ENCODE measurements at regions not wholly inside any gene's neighbourhood (a gene's known extent, or its start where the extent isn't known, plus 50 kb on each side); places are given as distances from the start of the nearest gene placed in this dataset.

DNA sequence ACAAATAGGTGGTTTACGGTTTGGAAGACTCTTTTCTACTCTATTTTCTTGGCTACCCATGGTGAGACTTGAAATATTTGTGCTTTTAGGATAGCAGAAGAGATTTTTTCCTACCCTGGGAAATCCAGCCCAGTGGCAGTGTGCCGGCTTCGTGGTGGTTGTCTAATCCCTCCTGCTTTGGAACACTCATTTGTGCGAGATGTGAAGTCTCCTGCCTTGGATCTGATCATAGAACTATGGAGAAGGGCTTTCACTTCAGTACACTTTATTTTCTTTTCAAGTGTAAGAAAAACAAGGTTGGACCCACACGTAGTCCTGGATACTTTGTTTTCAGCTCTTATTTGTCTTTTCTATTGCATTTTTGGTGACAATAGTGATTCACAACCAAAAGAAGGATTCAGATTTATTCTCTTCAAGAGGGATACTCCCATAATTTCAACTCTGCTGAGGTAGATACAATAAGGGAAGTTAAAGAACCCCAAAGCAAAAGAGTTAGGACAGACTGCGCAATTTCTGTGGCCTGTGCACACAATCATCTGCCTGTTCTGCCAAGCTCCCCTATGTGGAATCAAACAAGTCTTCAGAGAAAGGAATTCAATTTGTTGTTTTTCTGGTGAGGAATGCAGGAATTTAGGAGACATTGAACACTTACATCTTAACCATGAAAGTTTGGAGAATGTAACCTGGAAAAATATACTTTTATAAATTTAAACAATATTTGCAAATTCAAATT, 413.2 kb downstream of the GJA1 start:
- no peaks in the 10 kb centered on the region for H3K27me3 Mint-ChIP-seq
- no peak overlapping the region for H3K4me3 Mint-ChIP-seq
- no peak overlapping the region for H3K27ac Mint-ChIP-seq
- DNase-seq (ENCODE audit: low spot score in 2 of 2) = no peak
- ATAC-seq (ENCODE audit: low read depth) = no peak
- peaks cover 3% of the 10 kb centered on the region for H3K9me3 Mint-ChIP-seq
- no peaks in the 10 kb centered on the region for H3K36me3 Mint-ChIP-seq
- no peaks in the 10 kb centered on the region for H3K4me1 Mint-ChIP-seq

DNA sequence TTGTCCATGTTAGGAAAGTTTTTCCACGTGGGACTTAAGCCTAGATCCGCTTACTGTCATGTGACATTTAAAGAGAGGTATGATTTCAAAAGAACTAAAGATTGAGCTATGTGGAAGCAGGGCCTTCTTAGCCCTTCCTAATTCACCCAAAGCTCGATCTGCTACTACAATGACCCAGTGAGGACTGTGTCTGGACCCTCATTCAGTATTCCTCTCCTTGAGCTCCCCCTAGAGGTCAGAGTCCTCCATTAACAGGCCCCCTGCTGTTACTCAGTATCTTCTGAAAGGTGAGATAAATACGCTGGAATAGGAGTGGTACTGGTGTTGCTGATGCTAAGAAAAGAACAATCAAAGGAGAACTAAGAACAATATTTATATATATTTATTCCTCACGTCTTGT, 414.0 kb downstream of the GJA1 start:
- ATAC-seq (ENCODE audit: low read depth) = no peak
- H3K27me3 Mint-ChIP-seq = no peaks in the 10 kb centered on the region

DNA sequence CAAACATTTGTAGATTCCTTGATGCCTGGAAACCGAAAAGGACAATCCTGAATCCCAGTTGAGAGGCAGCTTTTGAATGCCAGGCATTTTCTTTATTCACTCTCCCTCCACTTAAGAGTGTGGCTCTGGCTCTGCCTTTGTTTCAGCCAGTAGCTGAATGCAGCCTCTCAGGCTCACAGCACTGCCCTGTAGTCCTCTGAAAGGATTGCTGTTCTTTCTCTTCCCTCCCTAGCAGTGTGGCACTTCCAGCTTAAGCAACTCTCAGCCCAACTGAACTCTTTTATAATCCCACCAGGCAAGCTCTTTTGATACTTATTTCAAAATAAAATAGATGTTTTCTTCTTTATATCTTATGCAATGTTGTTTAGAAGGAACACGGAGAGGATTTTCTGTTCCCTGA, 415.6 kb downstream of the GJA1 start:
- H3K9me3 Mint-ChIP-seq = peaks cover 5% of the 10 kb centered on the region
- H3K27ac Mint-ChIP-seq = no peak overlapping the region
- H3K4me1 Mint-ChIP-seq = no peaks in the 10 kb centered on the region
- no peak overlapping the region for H3K4me3 Mint-ChIP-seq
- no peaks in the 10 kb centered on the region for H3K36me3 Mint-ChIP-seq
- no peaks in the 10 kb centered on the region for H3K27me3 Mint-ChIP-seq
- DNase-seq (ENCODE audit: low spot score in 2 of 2) (no peak), ATAC-seq (ENCODE audit: low read depth) (no peak)

More for the DNA sequence above, 414.0 kb downstream of the GJA1 start:
- H3K9me3 Mint-ChIP-seq = no peaks in the 10 kb centered on the region
- no peak overlapping the region for H3K27ac Mint-ChIP-seq
- no peaks in the 10 kb centered on the region for H3K4me1 Mint-ChIP-seq
- no peaks in the 10 kb centered on the region for H3K36me3 Mint-ChIP-seq
- no peak for DNase-seq (ENCODE audit: low spot score in 2 of 2)
- no peak overlapping the region for H3K4me3 Mint-ChIP-seq

DNA sequence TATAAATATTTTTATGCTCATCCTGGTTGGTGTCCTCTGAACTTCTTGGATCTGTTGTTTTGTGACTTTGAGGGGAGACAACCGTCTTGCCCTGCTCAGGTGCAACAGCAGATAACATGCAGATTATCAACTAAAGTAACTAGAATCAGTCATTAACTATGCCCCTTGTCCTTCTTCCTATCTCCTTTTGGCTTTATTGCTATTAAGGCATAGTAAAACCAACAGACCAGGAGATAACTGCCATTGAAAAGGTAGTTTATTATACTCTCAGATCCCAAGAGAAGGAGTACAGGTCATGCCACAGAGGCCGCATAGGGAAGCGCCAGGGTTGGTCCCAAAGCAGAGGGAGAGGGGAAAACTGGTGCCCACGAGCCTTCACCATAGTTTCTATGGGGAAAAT, 418.2 kb downstream of the GJA1 start:
- Mint-ChIP-seq H3K36me3 (no peaks in the 10 kb centered on the region), H3K4me3 (no peak overlapping the region), H3K9me3 (peaks cover 7% of the 10 kb centered on the region), H3K4me1 (no peaks in the 10 kb centered on the region), H3K27ac (no peak overlapping the region), H3K27me3 (no peaks in the 10 kb centered on the region)
- DNase-seq (ENCODE audit: low spot score in 2 of 2) (no peak), ATAC-seq (ENCODE audit: low read depth) (no peak)

DNA sequence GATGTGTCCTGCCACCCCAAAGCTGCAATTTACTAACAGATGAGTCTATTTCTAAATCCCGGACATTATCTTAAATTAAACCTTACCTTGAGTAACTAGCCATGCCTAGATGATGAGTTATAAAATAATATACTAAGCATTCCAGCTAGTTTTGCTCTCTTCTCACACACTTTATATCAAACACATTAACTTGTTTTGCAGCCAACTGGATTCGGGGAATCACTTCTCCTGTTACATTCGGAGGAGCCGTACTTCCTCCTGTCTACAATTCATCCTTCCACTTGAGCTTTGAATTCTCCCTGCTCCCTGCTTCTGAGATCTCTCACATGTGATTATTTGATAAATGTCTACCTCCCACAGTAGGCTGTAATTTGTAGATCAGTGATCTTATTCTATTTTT, 420.1 kb downstream of the GJA1 start:
- ATAC-seq (ENCODE audit: low read depth) (no peak), DNase-seq (ENCODE audit: low spot score in 2 of 2) (no peak)
- no peaks in the 10 kb centered on the region for H3K4me1 Mint-ChIP-seq
- no peaks in the 10 kb centered on the region for H3K36me3 Mint-ChIP-seq
- H3K9me3 Mint-ChIP-seq = peaks cover 11% of the 10 kb centered on the region
- H3K4me3 Mint-ChIP-seq = no peak overlapping the region
- no peaks in the 10 kb centered on the region for H3K27me3 Mint-ChIP-seq
- H3K27ac Mint-ChIP-seq = no peak overlapping the region

DNA sequence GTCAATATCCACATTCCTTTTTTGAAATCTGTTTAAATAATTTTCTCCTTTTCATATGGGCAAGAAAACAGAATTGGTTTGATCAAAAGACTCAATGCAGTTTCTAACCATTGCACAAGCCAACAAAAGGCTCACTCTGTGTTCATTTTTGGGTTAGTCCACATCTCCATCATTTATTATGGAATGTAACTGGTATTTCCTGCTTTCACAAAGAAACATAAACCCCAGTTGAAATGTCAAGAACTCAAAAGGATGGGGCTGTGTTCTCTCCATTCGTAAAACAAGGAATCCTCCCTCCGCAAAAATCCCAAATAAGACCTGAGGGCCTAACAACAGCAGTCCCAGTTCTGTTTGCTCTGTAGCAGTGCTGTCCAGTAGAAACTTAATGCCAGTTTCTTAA, 420.9 kb downstream of the GJA1 start:
- Mint-ChIP-seq H3K27me3 (no peaks in the 10 kb centered on the region), H3K27ac (no peak overlapping the region), H3K4me1 (no peaks in the 10 kb centered on the region), H3K9me3 (peaks cover 11% of the 10 kb centered on the region), H3K4me3 (no peak overlapping the region), H3K36me3 (no peaks in the 10 kb centered on the region)
- DNase-seq (ENCODE audit: low spot score in 2 of 2) = no peak
- ATAC-seq (ENCODE audit: low read depth) = no peak

DNA sequence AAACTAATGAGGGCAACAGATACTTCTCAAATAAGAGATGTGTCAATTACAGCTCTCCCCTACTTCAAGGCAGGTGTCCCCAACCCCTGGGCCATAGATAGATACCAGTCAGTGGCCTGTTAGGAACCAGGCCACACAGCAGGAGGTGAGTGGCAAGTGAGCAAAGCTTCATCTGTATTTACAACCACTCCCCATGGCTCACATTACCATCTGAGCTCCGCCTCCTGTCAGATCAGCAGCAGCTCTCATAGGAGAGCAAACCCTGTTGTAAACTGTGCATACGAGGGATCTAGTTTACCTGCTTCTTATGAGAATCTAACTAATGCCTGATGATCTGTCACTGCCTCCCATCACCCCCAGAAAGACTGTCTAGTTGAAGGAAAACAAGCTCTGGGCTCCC, 422.1 kb downstream of the GJA1 start:
- H3K4me1 Mint-ChIP-seq = no peaks in the 10 kb centered on the region
- H3K27ac Mint-ChIP-seq = no peak overlapping the region
- H3K36me3 Mint-ChIP-seq = no peaks in the 10 kb centered on the region
- ATAC-seq (ENCODE audit: low read depth) = no peak
- peaks cover 17% of the 10 kb centered on the region for H3K9me3 Mint-ChIP-seq
- DNase-seq (ENCODE audit: low spot score in 2 of 2) = no peak
- no peaks in the 10 kb centered on the region for H3K27me3 Mint-ChIP-seq
- H3K4me3 Mint-ChIP-seq = no peak overlapping the region

DNA sequence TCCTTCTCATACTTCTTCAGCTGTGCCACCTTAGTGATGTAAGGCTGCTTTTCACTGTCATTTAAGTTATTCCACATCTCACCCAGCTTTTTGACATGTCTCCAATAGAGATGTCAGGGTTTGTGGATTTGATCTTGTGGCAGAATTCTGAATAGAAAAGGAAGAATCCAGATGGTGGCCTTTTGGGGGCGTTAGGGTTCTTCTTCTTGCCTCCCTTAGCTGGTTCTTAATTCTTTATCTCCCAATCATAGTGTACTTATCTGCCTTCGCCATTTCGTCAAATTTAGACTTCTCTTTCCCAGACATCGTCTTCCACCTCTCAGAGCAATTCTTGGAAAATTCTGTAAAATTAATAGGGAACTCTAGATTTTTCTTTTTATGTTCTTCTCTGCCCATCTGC, 422.9 kb downstream of the GJA1 start:
- Mint-ChIP-seq H3K27ac (no peak overlapping the region), H3K4me3 (no peak overlapping the region), H3K36me3 (no peaks in the 10 kb centered on the region), H3K27me3 (no peaks in the 10 kb centered on the region), H3K4me1 (no peaks in the 10 kb centered on the region), H3K9me3 (peaks cover 17% of the 10 kb centered on the region)
- DNase-seq (ENCODE audit: low spot score in 2 of 2) (no peak), ATAC-seq (ENCODE audit: low read depth) (no peak)

DNA sequence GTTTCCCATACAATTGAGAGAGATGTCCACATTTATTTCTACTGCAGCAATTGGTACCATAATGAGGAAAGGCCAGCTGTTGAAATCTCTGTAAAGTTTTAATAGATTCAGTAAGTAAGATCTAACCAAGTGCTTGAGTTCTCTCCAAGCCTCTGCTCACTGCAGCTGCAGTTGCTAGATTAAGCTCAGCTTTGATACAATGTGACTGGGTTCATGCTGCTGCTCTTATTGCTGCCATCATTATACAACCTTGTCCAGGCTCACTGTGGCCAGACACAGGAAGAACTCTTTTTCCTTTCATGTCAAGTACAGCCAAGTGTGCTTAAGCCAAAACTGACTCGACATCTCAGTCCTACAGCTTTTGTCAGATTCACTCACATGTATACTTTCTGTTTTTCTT, 423.5 kb downstream of the GJA1 start:
- H3K4me1 Mint-ChIP-seq = no peaks in the 10 kb centered on the region
- DNase-seq (ENCODE audit: low spot score in 2 of 2) (no peak), ATAC-seq (ENCODE audit: low read depth) (no peak)
- no peak overlapping the region for H3K27ac Mint-ChIP-seq
- peaks cover 17% of the 10 kb centered on the region for H3K9me3 Mint-ChIP-seq
- no peak overlapping the region for H3K4me3 Mint-ChIP-seq
- H3K27me3 Mint-ChIP-seq = no peaks in the 10 kb centered on the region
- no peaks in the 10 kb centered on the region for H3K36me3 Mint-ChIP-seq

DNA sequence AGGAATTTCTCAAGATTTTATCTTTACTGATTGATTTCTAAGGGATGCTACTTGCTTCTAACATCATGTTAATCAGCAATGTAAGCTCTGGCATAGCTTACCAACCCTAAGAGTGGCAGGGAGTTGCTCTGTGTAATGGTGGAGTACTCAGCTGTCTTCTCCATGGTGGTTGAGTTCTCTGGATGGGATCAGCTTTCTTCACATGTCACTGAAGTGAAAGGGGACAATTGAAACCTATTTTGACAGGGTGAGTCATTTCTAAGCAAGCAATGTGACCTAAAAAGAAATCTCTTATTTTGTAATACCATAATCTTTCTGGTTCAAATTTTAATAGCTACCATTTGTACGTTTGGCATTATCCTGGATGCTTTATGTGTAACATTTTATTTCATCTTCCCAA, 430.4 kb downstream of the GJA1 start:
- ATAC-seq (ENCODE audit: low read depth) = no peak
- no peak overlapping the region for H3K4me3 Mint-ChIP-seq
- no peaks in the 10 kb centered on the region for H3K4me1 Mint-ChIP-seq
- peaks cover 8% of the 10 kb centered on the region for H3K9me3 Mint-ChIP-seq
- H3K36me3 Mint-ChIP-seq = no peaks in the 10 kb centered on the region
- no peak overlapping the region for H3K27ac Mint-ChIP-seq
- H3K27me3 Mint-ChIP-seq = no peaks in the 10 kb centered on the region
- DNase-seq (ENCODE audit: low spot score in 2 of 2) = no peak

DNA sequence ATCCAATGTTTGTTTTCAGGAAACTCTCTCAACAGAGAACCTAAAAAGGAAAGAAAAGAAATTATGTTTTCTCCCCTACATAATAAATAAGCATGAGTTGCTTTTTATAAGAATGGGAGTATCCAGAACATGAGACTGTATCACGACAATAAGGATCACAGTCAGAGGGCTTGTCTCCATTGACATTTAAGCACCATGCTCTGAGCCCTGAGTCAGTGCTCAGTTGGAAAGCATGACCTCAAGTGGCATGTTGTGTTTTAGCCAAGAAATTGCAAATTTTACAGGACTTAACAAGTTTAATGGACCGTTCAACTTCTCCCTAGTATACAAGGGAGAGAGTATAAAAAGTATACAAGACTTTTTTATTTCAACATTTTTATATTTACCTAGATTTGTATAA, 431.6 kb downstream of the GJA1 start:
- ATAC-seq (ENCODE audit: low read depth) (no peak), DNase-seq (ENCODE audit: low spot score in 2 of 2) (no peak)
- H3K27me3 Mint-ChIP-seq = no peaks in the 10 kb centered on the region
- no peaks in the 10 kb centered on the region for H3K36me3 Mint-ChIP-seq
- H3K27ac Mint-ChIP-seq = no peak overlapping the region
- no peak overlapping the region for H3K4me3 Mint-ChIP-seq
- no peaks in the 10 kb centered on the region for H3K4me1 Mint-ChIP-seq
- H3K9me3 Mint-ChIP-seq = peaks cover 3% of the 10 kb centered on the region

DNA sequence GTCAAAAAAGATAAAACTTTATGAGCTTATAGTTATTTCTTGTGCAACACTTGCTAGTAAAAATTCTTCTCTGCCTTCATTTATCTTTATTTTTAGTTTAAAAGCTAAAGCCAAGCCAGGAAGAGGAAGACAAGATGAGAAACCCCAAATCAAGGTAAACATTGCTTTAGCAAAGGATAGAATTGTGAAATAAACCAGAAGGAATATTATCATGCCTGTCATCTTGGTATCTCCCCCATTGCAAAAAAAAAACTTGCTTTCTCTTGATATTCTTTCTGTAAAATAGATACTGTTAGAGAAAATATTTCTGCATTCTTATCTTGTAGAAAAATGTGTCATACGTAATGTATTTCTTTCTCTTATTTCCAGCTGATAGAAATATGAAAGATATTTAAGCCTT, 432.8 kb downstream of the GJA1 start:
- no peak for DNase-seq (ENCODE audit: low spot score in 2 of 2)
- no peak overlapping the region for H3K27ac Mint-ChIP-seq
- H3K4me1 Mint-ChIP-seq = no peaks in the 10 kb centered on the region
- H3K4me3 Mint-ChIP-seq = no peak overlapping the region
- H3K36me3 Mint-ChIP-seq = no peaks in the 10 kb centered on the region
- no peak for ATAC-seq (ENCODE audit: low read depth)
- peaks cover 7% of the 10 kb centered on the region for H3K9me3 Mint-ChIP-seq
- no peaks in the 10 kb centered on the region for H3K27me3 Mint-ChIP-seq

DNA sequence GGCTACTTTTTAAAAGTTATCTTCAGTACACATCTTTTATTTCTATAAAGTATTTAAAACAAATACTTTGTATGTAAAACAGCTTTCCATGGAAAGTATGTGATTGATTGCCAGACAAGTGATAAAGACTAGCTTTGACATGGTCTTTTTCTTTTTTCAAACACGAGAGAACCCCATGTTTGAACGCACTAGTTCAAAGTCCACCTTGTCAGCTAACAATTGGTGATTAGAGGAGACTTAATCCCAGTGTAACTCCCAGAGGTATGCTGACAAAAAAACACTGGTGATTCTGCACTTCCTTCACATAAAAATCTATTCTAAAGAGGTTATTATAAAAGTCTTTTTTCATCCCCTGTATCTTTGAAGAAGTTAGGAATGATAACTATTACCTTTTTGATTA, 438.1 kb downstream of the GJA1 start:
- Mint-ChIP-seq H3K36me3 (no peaks in the 10 kb centered on the region), H3K27me3 (no peaks in the 10 kb centered on the region), H3K4me1 (no peaks in the 10 kb centered on the region), H3K27ac (no peak overlapping the region), H3K4me3 (no peak overlapping the region), H3K9me3 (peaks cover 9% of the 10 kb centered on the region)
- DNase-seq (ENCODE audit: low spot score in 2 of 2) = no peak
- ATAC-seq (ENCODE audit: low read depth) = no peak

DNA sequence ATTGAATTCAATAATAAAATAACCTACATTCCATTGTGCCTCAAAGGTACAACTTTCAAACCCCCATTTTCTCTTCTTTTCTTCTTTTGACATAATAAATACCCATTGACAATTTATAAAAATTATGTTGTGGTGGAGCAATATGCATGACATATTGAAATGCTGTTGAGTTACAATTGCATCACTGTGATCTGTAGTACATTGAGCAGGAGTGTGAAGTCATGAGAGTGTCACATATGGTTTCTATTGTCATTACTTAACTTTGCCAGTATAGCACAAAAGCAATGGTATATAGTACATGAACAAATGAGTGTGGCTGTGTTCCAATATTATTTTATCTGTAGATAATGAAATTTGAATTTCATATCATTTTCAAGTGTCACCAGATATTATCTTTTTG, 441.3 kb downstream of the GJA1 start:
- Mint-ChIP-seq H3K27ac (no peak overlapping the region), H3K4me3 (no peak overlapping the region), H3K36me3 (no peaks in the 10 kb centered on the region), H3K27me3 (no peaks in the 10 kb centered on the region), H3K9me3 (peaks cover 6% of the 10 kb centered on the region), H3K4me1 (no peaks in the 10 kb centered on the region)
- ATAC-seq (ENCODE audit: low read depth) (no peak), DNase-seq (ENCODE audit: low spot score in 2 of 2) (no peak)

DNA sequence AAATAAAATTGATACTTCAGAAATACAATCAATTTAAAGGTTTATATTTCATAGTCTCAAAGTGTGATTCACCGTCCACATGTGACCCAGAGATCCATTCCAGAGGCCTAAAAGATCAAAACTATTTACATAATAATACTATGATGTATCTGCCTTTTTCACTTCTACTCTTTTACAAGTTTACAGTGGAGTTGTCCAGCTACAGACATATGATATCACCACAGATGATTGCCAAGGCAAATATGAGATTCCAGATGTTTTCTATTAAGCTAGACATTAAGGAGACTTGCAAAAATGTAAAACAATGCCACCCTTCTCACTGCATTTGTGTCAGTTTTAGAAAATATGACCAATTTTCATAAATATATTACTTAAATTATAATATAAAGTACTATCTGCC, 443.7 kb downstream of the GJA1 start:
- Mint-ChIP-seq H3K4me3 (no peak overlapping the region), H3K27ac (no peak overlapping the region), H3K27me3 (no peaks in the 10 kb centered on the region), H3K36me3 (no peaks in the 10 kb centered on the region), H3K9me3 (peaks cover 1% of the 10 kb centered on the region), H3K4me1 (no peaks in the 10 kb centered on the region)
- DNase-seq (ENCODE audit: low spot score in 2 of 2) (no peak), ATAC-seq (ENCODE audit: low read depth) (no peak)
